GM12878 (cell line): ENCODE measurements at regions not wholly inside any gene's neighbourhood (a gene's known extent, or its start where the extent isn't known, plus 50 kb on each side); places are given as distances from the start of the nearest gene placed in this dataset.

ENCODE experiments used
- FOS ChIP-seq: IDR thresholded peaks from 3 replicates; pipeline ENCODE4 v1.6.1; 2011; ENCODE audit warnings: borderline replicate concordance; ENCODE audit not compliant: insufficient read length; ENCODE audit errors: extremely low read depth
- GABPA ChIP-seq: IDR thresholded peaks from 2 replicates; pipeline ENCODE4 v1.6.1; 2014; ENCODE audit warnings: antibody characterized with exemption, low read depth, mild to moderate bottlenecking, inconsistent platforms
- JUND ChIP-seq: IDR thresholded peaks from 2 replicates; pipeline ENCODE4 v1.6.1; 2012; ENCODE audit warnings: low read depth, mild to moderate bottlenecking, low read length, improper control_type of control experiment, moderate library complexity
- NR2C2 ChIP-seq: IDR thresholded peaks from 2 replicates; pipeline ENCODE4 v1.6.1; 2011; ENCODE audit warnings: borderline replicate concordance, low read depth; ENCODE audit not compliant: control insufficient read depth, insufficient read length
- POLR2A ChIP-seq: IDR thresholded peaks from 2 replicates; pipeline ENCODE4 v1.6.1; 2011; ENCODE audit warnings: low read depth, mild to moderate bottlenecking, low read length
- POLR2AphosphoS2 ChIP-seq: IDR thresholded peaks from 2 replicates; pipeline ENCODE4 v1.6.1; 2011; ENCODE audit warnings: low read depth, mild to moderate bottlenecking, low read length, improper control_type of control experiment, moderate library complexity
- RAD21 ChIP-seq: IDR thresholded peaks from 2 replicates; pipeline ENCODE4 v1.6.1; 2011; ENCODE audit warnings: mild to moderate bottlenecking, low read depth, low read length, moderate library complexity; ENCODE audit not compliant: insufficient read depth
- SIX5 ChIP-seq: IDR thresholded peaks from 2 replicates; pipeline ENCODE4 v1.6.1; 2011; ENCODE audit warnings: mild to moderate bottlenecking, low read depth, low read length, moderate library complexity; ENCODE audit not compliant: severe bottlenecking
- SREBF2 ChIP-seq: IDR thresholded peaks from 2 replicates; pipeline ENCODE4 v1.6.1; 2012; ENCODE audit warnings: mild to moderate bottlenecking, low read length
- TF ChIP-seq, protein P1 (sequence below), 3 experiments: IDR thresholded peaks in 2 of 3; conservative IDR thresholded peaks in 1 of 3; 2 replicates each; pipeline ENCODE4 v1.5.1; 2011; ENCODE audit warnings: low read depth in 3 of 3, low read length in 3 of 3, mild to moderate bottlenecking in 3 of 3, control low read depth in 2 of 3, moderate library complexity in 2 of 3, inconsistent platforms in 1 of 3, mixed read lengths in 1 of 3; ENCODE audit not compliant: control insufficient read depth in 2 of 3, insufficient read depth in 1 of 3; ENCODE audit errors: extremely low read depth in 1 of 3

DNA sequence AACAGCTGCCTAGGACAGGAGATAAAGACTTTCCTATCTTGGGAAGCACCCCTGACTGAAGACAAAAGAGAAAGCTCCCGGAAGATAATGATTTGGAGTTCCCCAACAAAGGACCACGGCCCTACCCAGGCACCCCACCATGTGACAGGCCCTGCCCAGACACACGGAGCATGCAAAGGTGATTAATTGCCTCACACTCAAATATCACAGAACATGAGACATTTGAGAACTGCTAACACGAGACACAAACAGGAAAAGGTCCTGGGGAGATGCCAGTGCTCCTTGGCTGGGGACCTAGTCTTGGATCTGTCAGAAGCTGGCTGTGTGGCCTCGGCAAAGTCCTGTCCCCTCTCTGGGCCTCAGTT is 82.5 kb upstream of the PTPN1 start:
- TF ChIP-seq POLR2A (no peak), GABPA (no peak), RAD21 (no peak), SREBF2 (no peak), NR2C2 (no peak), POLR2AphosphoS2 (no peak), FOS (no peak), JUND (no peak), SIX5 (no peak)
- TF ChIP-seq, protein P1, sequence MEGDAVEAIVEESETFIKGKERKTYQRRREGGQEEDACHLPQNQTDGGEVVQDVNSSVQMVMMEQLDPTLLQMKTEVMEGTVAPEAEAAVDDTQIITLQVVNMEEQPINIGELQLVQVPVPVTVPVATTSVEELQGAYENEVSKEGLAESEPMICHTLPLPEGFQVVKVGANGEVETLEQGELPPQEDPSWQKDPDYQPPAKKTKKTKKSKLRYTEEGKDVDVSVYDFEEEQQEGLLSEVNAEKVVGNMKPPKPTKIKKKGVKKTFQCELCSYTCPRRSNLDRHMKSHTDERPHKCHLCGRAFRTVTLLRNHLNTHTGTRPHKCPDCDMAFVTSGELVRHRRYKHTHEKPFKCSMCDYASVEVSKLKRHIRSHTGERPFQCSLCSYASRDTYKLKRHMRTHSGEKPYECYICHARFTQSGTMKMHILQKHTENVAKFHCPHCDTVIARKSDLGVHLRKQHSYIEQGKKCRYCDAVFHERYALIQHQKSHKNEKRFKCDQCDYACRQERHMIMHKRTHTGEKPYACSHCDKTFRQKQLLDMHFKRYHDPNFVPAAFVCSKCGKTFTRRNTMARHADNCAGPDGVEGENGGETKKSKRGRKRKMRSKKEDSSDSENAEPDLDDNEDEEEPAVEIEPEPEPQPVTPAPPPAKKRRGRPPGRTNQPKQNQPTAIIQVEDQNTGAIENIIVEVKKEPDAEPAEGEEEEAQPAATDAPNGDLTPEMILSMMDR (IDR thresholded peaks at IDR 0.05 in 2 of 3, conservative IDR thresholded peaks at IDR 0.05 in 1 of 3; ENCODE audit: control insufficient read depth in 2 of 3, extremely low read depth in 1 of 3, insufficient read depth in 1 of 3, low read depth in 3 of 3, low read length in 3 of 3) = no peak
